HEK293 (cell line): ENCODE measurements at regions not wholly inside any gene's neighbourhood (a gene's known extent, or its start where the extent isn't known, plus 50 kb on each side); places are given as distances from the start of the nearest gene placed in this dataset.

Experiments
- CTCF ChIA-PET: fragments of 350-600 bp; formaldehyde crosslinking; extraction: SDS; loops from one replicate; lab custom pipeline; 2021; ENCODE audit warnings: antibody characterized with exemption; lab: Yijun Ruan, JAX
- POLR2A ChIA-PET: fragments of 300-600 bp; formaldehyde crosslinking; extraction: SDS; loops from one replicate; lab custom pipeline; 2020; ENCODE audit warnings: antibody characterized with exemption, inconsistent platforms; lab: Yijun Ruan, JAX
- H3K27ac ChIP-seq: fragments of 200-500 bp; sonication (Bioruptor generic); 2 replicates; pipeline ENCODE4 v1.5.1; 2014; ENCODE audit warnings: low read depth, low read length, control low read depth, inconsistent platforms; ENCODE audit errors: extremely low read depth
- H3K36me3 ChIP-seq, 2 experiments: fragments of 200-500 bp in 1 of 2; sonication (Bioruptor generic) in 1 of 2; 1 replicate in 1 of 2; 2 replicates in 1 of 2; pipeline ENCODE4 v1.5.1; 2014 to 2017; ENCODE audit warnings: inconsistent platforms in 2 of 2, low read length in 2 of 2; ENCODE audit not compliant: control insufficient read depth in 2 of 2, insufficient read depth in 1 of 2
- H3K4me1 ChIP-seq: fragments of 200-500 bp; sonication (Bioruptor generic); 2 replicates; pipeline ENCODE4 v1.5.1; 2014; ENCODE audit warnings: mild to moderate bottlenecking, low read length, inconsistent platforms; ENCODE audit not compliant: control insufficient read depth, insufficient read depth
- H3K4me3 ChIP-seq: 2 replicates; pipeline ENCODE4 v1.5.1; 2011; ENCODE audit warnings: low read depth, mild to moderate bottlenecking, control low read depth, low read length, moderate library complexity
- H3K9me3 ChIP-seq: fragments of 200-500 bp; sonication (Bioruptor generic); 2 replicates; pipeline ENCODE4 v1.5.1; 2014; ENCODE audit warnings: low read depth, low read length, inconsistent platforms; ENCODE audit not compliant: control insufficient read depth, insufficient read depth
- GFI1B ChIP-seq: fragments of 450-650 bp; formaldehyde crosslinking; IDR thresholded peaks from 2 replicates; pipeline ENCODE4 v1.5.1; 2016; ENCODE audit warnings: missing biosample characterization, missing genetic modification characterization
- OSR2 ChIP-seq: fragments of 450-650 bp; formaldehyde crosslinking; IDR thresholded peaks from 2 replicates; pipeline ENCODE4 v1.5.1; 2016; ENCODE audit warnings: missing biosample characterization, missing genetic modification characterization
- SCRT1 ChIP-seq: fragments of 450-650 bp; formaldehyde crosslinking; IDR thresholded peaks from 2 replicates; pipeline ENCODE4 v1.5.1; 2016; ENCODE audit warnings: missing biosample characterization, missing genetic modification characterization, borderline replicate concordance
- YY1 ChIP-seq: fragments of 450-650 bp; formaldehyde crosslinking; IDR thresholded peaks from 2 replicates; pipeline ENCODE4 v1.5.1; 2018; ENCODE audit warnings: missing biosample characterization, missing genetic modification characterization
- ZNF121 ChIP-seq: fragments of 450-650 bp; formaldehyde crosslinking; IDR thresholded peaks from 2 replicates; pipeline ENCODE4 v1.5.1; 2016; ENCODE audit warnings: missing biosample characterization, missing genetic modification characterization
- ZNF2 ChIP-seq: fragments of 450-650 bp; formaldehyde crosslinking; IDR thresholded peaks from 2 replicates; pipeline ENCODE4 v1.5.1; 2016; ENCODE audit warnings: missing biosample characterization, missing genetic modification characterization
- ZNF426 ChIP-seq: fragments of 450-650 bp; formaldehyde crosslinking; IDR thresholded peaks from 2 replicates; pipeline ENCODE4 v1.5.1; 2017; ENCODE audit warnings: missing biosample characterization, missing genetic modification characterization, mild to moderate bottlenecking, inconsistent platforms, moderate library complexity
- ZNF433 ChIP-seq: fragments of 450-650 bp; formaldehyde crosslinking; IDR thresholded peaks from 2 replicates; pipeline ENCODE4 v1.5.1; 2016; ENCODE audit warnings: missing biosample characterization, missing genetic modification characterization, low read depth
- ZNF473 ChIP-seq: fragments of 450-650 bp; formaldehyde crosslinking; IDR thresholded peaks from 2 replicates; pipeline ENCODE4 v1.5.1; 2017; ENCODE audit warnings: missing biosample characterization, missing genetic modification characterization
- ZNF561 ChIP-seq: fragments of 450-650 bp; IDR thresholded peaks from 2 replicates; pipeline ENCODE4 v1.5.1; 2018; ENCODE audit warnings: missing biosample characterization, missing genetic modification characterization, borderline replicate concordance
- ZNF624 ChIP-seq: fragments of 450-650 bp; formaldehyde crosslinking; IDR thresholded peaks from 2 replicates; pipeline ENCODE4 v1.5.1; 2017; ENCODE audit warnings: missing biosample characterization, missing genetic modification characterization
- ZNF629 ChIP-seq: fragments of 450-650 bp; formaldehyde crosslinking; IDR thresholded peaks from 2 replicates; pipeline ENCODE4 v1.5.1; 2017; ENCODE audit warnings: missing biosample characterization, missing genetic modification characterization
- ZNF707 ChIP-seq: fragments of 450-650 bp; formaldehyde crosslinking; IDR thresholded peaks from 2 replicates; pipeline ENCODE4 v1.5.1; 2016; ENCODE audit warnings: missing biosample characterization, missing genetic modification characterization
- ZNF768 ChIP-seq: fragments of 450-650 bp; formaldehyde crosslinking; IDR thresholded peaks from 2 replicates; pipeline ENCODE4 v1.5.1; 2018; ENCODE audit warnings: missing biosample characterization, mild to moderate bottlenecking, missing genetic modification characterization
- ZNF791 ChIP-seq: fragments of 450-650 bp; formaldehyde crosslinking; IDR thresholded peaks from 2 replicates; pipeline ENCODE4 v1.5.1; 2016; ENCODE audit warnings: missing biosample characterization, missing genetic modification characterization
- TF ChIP-seq, protein P1 (sequence below): fragments of 450-650 bp; formaldehyde crosslinking; IDR thresholded peaks from 2 replicates; pipeline ENCODE4 v1.5.1; 2016; ENCODE audit warnings: missing biosample characterization, missing genetic modification characterization, borderline replicate concordance
- TF ChIP-seq, protein P2 (sequence below): fragments of 450-650 bp; formaldehyde crosslinking; IDR thresholded peaks from 2 replicates; pipeline ENCODE4 v1.5.1; 2016; ENCODE audit warnings: missing biosample characterization, missing genetic modification characterization
- TF ChIP-seq, protein P3 (sequence below): fragments of 450-650 bp; formaldehyde crosslinking; IDR thresholded peaks from 2 replicates; pipeline ENCODE4 v1.5.1; 2016; ENCODE audit warnings: missing biosample characterization, missing genetic modification characterization
- TF ChIP-seq, protein P4 (sequence below): fragments of 450-650 bp; IDR thresholded peaks from 2 replicates; pipeline ENCODE4 v1.5.1; 2018; ENCODE audit warnings: missing biosample characterization, missing genetic modification characterization

DNA sequence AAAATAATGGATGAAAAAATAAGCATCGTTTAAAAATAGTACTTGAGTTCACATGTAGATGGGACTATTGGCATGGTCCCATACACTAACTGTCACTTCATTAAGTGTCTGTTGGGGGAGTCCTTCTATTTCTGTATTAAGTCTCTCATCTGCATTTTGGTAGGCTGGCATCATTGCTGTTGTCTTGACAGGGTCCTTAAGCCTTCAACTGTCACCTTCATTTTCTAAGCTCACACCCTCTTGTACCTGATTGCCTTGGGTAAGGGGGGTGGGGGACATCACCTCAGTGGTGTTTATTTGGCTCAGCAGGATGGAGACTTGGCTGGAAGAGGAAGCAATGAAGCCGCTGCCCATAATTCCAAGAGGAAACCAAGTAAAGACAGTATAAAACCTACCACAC lies 202.0 kb upstream of the VEPH1 start (continued):
- TF ChIP-seq, protein P1, sequence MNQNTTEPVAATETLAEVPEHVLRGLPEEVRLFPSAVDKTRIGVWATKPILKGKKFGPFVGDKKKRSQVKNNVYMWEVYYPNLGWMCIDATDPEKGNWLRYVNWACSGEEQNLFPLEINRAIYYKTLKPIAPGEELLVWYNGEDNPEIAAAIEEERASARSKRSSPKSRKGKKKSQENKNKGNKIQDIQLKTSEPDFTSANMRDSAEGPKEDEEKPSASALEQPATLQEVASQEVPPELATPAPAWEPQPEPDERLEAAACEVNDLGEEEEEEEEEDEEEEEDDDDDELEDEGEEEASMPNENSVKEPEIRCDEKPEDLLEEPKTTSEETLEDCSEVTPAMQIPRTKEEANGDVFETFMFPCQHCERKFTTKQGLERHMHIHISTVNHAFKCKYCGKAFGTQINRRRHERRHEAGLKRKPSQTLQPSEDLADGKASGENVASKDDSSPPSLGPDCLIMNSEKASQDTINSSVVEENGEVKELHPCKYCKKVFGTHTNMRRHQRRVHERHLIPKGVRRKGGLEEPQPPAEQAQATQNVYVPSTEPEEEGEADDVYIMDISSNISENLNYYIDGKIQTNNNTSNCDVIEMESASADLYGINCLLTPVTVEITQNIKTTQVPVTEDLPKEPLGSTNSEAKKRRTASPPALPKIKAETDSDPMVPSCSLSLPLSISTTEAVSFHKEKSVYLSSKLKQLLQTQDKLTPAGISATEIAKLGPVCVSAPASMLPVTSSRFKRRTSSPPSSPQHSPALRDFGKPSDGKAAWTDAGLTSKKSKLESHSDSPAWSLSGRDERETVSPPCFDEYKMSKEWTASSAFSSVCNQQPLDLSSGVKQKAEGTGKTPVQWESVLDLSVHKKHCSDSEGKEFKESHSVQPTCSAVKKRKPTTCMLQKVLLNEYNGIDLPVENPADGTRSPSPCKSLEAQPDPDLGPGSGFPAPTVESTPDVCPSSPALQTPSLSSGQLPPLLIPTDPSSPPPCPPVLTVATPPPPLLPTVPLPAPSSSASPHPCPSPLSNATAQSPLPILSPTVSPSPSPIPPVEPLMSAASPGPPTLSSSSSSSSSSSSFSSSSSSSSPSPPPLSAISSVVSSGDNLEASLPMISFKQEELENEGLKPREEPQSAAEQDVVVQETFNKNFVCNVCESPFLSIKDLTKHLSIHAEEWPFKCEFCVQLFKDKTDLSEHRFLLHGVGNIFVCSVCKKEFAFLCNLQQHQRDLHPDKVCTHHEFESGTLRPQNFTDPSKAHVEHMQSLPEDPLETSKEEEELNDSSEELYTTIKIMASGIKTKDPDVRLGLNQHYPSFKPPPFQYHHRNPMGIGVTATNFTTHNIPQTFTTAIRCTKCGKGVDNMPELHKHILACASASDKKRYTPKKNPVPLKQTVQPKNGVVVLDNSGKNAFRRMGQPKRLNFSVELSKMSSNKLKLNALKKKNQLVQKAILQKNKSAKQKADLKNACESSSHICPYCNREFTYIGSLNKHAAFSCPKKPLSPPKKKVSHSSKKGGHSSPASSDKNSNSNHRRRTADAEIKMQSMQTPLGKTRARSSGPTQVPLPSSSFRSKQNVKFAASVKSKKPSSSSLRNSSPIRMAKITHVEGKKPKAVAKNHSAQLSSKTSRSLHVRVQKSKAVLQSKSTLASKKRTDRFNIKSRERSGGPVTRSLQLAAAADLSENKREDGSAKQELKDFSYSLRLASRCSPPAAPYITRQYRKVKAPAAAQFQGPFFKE (tag by site-specific recombination): no peak
- no peak for TF ChIP-seq ZNF121
- no peak for TF ChIP-seq ZNF426 (tag by site-specific recombination)
- TF ChIP-seq OSR2 (tag by site-specific recombination): no peak
- TF ChIP-seq ZNF791: no peak
- no peak for TF ChIP-seq ZNF433 (tag by site-specific recombination)
- TF ChIP-seq, protein P2, sequence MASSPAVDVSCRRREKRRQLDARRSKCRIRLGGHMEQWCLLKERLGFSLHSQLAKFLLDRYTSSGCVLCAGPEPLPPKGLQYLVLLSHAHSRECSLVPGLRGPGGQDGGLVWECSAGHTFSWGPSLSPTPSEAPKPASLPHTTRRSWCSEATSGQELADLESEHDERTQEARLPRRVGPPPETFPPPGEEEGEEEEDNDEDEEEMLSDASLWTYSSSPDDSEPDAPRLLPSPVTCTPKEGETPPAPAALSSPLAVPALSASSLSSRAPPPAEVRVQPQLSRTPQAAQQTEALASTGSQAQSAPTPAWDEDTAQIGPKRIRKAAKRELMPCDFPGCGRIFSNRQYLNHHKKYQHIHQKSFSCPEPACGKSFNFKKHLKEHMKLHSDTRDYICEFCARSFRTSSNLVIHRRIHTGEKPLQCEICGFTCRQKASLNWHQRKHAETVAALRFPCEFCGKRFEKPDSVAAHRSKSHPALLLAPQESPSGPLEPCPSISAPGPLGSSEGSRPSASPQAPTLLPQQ (tag by site-specific recombination): no peak

DNA sequence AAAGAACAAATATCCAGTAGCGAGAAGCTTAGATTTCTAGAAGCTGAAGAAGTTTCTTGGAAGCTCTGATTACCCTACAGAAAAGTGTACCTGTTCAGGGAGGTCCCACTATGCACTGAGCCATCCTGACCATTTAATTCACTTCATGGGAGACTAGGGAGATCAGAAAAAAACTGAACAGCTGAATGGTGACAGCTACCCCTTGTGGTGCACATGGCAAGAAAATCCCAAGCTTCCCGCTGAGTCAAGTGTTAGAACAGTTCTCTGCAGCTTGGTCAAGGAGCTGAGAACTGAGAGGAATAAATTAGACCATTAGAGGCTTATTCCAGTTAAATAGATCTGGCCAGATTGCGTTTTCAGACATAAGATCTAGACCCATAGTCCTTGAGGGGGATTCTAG lies 197.2 kb upstream of the VEPH1 start:
- no peak overlapping the region for H3K27ac ChIP-seq
- POLR2A ChIA-PET: no interaction called here
- no peak overlapping the region for H3K4me3 ChIP-seq
- H3K4me1 ChIP-seq: no peaks in the 10 kb centered on the region
- no peak for TF ChIP-seq GFI1B (tag by site-specific recombination)
- TF ChIP-seq ZNF473 (tag by site-specific recombination): no peak
- no peak for TF ChIP-seq ZNF2 (tag by site-specific recombination)
- TF ChIP-seq, protein P3, sequence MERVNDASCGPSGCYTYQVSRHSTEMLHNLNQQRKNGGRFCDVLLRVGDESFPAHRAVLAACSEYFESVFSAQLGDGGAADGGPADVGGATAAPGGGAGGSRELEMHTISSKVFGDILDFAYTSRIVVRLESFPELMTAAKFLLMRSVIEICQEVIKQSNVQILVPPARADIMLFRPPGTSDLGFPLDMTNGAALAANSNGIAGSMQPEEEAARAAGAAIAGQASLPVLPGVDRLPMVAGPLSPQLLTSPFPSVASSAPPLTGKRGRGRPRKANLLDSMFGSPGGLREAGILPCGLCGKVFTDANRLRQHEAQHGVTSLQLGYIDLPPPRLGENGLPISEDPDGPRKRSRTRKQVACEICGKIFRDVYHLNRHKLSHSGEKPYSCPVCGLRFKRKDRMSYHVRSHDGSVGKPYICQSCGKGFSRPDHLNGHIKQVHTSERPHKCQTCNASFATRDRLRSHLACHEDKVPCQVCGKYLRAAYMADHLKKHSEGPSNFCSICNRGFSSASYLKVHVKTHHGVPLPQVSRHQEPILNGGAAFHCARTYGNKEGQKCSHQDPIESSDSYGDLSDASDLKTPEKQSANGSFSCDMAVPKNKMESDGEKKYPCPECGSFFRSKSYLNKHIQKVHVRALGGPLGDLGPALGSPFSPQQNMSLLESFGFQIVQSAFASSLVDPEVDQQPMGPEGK: no peak
- TF ChIP-seq ZNF707: no peak
- no peak for TF ChIP-seq ZNF629 (tag by site-specific recombination)
- TF ChIP-seq YY1 (tag by site-specific recombination): no peak
- no peak for TF ChIP-seq SCRT1 (tag by site-specific recombination)
- TF ChIP-seq, all 188 proteins: peak for 0
- Histone ChIP-seq H3K9me3 (no peaks in the 10 kb centered on the region), H3K36me3 (no peaks in the 10 kb centered on the region)
- CTCF ChIA-PET: interaction anchor here (1.0 kb wide), 1 partner anchor 168 kb away, joined by 3 read pairs; no protein-coding TSS in a partner anchor

DNA sequence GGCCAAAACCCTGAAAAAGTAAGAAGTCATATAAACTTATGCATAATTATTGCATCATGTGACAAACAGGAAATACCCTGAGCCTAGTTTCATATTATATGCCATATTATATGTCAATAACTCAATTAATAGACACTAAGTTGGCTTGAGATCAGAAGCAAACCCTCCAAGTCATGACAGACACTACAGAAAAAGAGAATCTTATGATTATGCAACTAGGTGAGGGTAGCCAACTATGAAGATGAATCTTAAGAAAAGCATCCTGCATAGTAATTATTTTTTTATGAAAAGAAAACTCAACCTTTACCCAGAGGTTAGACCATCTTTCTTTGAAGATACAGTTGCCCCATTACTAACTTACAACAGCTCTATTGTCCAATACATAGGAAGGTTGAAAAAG lies 192.4 kb upstream of the VEPH1 start:
- Histone ChIP-seq H3K9me3 (no peaks in the 10 kb centered on the region), H3K27ac (no peak overlapping the region), H3K4me1 (no peaks in the 10 kb centered on the region), H3K4me3 (no peak overlapping the region), H3K36me3 (no peaks in the 10 kb centered on the region)
- ChIA-PET CTCF (interaction anchor here (0.7 kb wide), 1 partner anchor 219 kb away, joined by 3 read pairs; no protein-coding TSS in a partner anchor), POLR2A (interaction anchor here (0.7 kb wide), 1 partner anchor 8 kb away, joined by 4 read pairs; no protein-coding TSS in a partner anchor)
- TF ChIP-seq ZNF561 (tag by site-specific recombination) (no peak), ZNF624 (tag by site-specific recombination) (no peak), ZNF768 (tag by site-specific recombination) (no peak)
- TF ChIP-seq, protein P4, sequence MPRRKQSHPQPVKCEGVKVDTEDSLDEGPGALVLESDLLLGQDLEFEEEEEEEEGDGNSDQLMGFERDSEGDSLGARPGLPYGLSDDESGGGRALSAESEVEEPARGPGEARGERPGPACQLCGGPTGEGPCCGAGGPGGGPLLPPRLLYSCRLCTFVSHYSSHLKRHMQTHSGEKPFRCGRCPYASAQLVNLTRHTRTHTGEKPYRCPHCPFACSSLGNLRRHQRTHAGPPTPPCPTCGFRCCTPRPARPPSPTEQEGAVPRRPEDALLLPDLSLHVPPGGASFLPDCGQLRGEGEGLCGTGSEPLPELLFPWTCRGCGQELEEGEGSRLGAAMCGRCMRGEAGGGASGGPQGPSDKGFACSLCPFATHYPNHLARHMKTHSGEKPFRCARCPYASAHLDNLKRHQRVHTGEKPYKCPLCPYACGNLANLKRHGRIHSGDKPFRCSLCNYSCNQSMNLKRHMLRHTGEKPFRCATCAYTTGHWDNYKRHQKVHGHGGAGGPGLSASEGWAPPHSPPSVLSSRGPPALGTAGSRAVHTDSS (tag by site-specific recombination): no peak
- TF ChIP-seq, protein P2 (tag by site-specific recombination): no peak
